ENCODE measurements at regions not wholly inside any gene's neighbourhood (a gene's known extent, or its start where the extent isn't known, plus 50 kb on each side); places are given as distances from the start of the nearest gene placed in this dataset.

- no peaks in the 10 kb centered on the region for H3K27me3 ChIP-seq
- DNase-seq: no peak
- TF ChIP-seq CTCF (IDR thresholded peaks at IDR 0.05) (no peak), POLR2A (IDR thresholded peaks at IDR 0.05) (no peak)
- H3K36me3 ChIP-seq: no peaks in the 10 kb centered on the region
- no peak overlapping the region for H3K27ac ChIP-seq
- no peaks in the 10 kb centered on the region for H3K9me3 ChIP-seq
- H3K4me1 ChIP-seq: no peaks in the 10 kb centered on the region
- H3K4me3 ChIP-seq: no peak overlapping the region
Measured at GRCh38 chr6:126696921-126697693, 357.2 kb downstream of the CENPW start.

DNA sequence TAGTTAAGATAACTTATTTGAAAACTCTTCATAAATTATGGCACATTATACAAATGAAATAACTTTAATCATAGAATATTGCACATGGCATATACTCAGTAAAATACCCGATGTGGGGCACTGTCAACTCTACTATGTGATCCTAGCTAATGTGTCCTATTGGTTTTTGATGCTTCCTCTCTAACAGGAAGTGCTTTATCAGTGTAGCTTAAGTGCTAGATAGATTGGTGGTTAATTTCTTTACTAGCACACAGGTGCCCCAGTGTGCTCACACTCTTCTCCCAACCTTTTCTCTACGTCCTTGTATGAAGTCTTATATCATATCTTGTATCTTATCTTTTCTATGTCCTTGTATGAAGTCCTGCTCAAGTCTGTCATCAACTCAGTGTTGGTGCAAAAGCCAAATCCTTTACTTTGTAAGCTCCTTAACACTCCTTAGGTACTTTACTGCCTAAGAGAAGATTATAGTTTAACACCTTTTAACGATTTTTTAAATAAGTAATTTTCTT lies 358.9 kb downstream of the CENPW start:
- DNase-seq: no peak
- TF ChIP-seq CTCF (IDR thresholded peaks at IDR 0.05) (no peak), POLR2A (IDR thresholded peaks at IDR 0.05) (no peak)
- Histone ChIP-seq H3K9me3 (no peaks in the 10 kb centered on the region), H3K4me3 (no peak overlapping the region), H3K27ac (no peak overlapping the region), H3K27me3 (no peaks in the 10 kb centered on the region), H3K36me3 (no peaks in the 10 kb centered on the region), H3K4me1 (no peaks in the 10 kb centered on the region)

- Histone ChIP-seq H3K27me3 (no peaks in the 10 kb centered on the region), H3K4me1 (no peaks in the 10 kb centered on the region), H3K27ac (no peak overlapping the region), H3K9me3 (no peaks in the 10 kb centered on the region), H3K36me3 (no peaks in the 10 kb centered on the region), H3K4me3 (no peak overlapping the region)
- no peak for TF ChIP-seq POLR2A (IDR thresholded peaks at IDR 0.05)
- no peak for TF ChIP-seq CTCF (IDR thresholded peaks at IDR 0.05)
- DNase-seq: no peak
Measured at GRCh38 chr6:126701676-126702560, 362.0 kb downstream of the CENPW start.

- Histone ChIP-seq H3K9me3 (no peaks in the 10 kb centered on the region), H3K4me3 (no peak overlapping the region), H3K36me3 (no peaks in the 10 kb centered on the region), H3K4me1 (no peaks in the 10 kb centered on the region), H3K27ac (no peak overlapping the region), H3K27me3 (no peaks in the 10 kb centered on the region)
- no peak for TF ChIP-seq POLR2A (IDR thresholded peaks at IDR 0.05)
- TF ChIP-seq CTCF (IDR thresholded peaks at IDR 0.05): no peak
- DNase-seq: no peak
Measured at GRCh38 chr6:126716032-126716431, 376.1 kb downstream of the CENPW start.

DNA sequence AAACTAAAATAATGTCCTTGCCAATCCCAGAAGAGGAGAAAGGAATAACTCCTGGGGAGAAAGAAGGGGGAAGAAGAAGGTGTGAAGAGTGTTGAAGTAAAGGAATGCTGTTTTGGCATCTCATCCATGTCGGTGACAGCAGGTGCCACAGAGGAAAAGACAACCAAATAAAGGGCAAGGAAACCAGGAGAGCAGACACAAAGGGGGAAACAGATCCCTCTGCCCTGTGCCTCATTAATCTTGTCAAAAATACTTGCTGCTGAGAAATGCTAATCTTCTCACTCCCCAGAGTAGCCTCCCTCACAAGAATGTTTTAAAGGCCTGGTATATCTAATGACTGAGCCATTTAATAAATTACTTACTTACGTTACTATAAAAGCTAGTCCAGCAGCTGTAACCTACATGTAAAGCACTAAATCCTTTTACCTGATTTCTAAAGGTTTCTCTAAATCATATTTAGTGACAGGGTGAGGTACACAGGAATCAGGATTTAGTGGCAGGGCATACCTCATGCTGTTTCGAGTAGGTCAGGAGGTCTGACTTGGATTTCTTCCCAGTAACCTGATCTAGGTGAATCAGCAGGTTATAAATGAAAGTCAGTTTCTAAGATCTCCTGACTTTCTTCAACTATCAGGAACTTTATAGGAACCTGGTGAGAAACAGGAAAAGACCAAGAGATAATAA lies 377.1 kb downstream of the CENPW start:
- Histone ChIP-seq H3K4me1 (no peaks in the 10 kb centered on the region), H3K9me3 (no peaks in the 10 kb centered on the region), H3K27ac (no peak overlapping the region), H3K27me3 (no peaks in the 10 kb centered on the region), H3K36me3 (no peaks in the 10 kb centered on the region), H3K4me3 (no peak overlapping the region)
- TF ChIP-seq POLR2A (IDR thresholded peaks at IDR 0.05): no peak
- no peak for TF ChIP-seq CTCF (IDR thresholded peaks at IDR 0.05)
- no peak for DNase-seq
